SU-DHL-6 (cell line): ENCODE measurements at regions not wholly inside any gene's neighbourhood (a gene's known extent, or its start where the extent isn't known, plus 50 kb on each side); places are given as distances from the start of the nearest gene placed in this dataset.

ENCODE experiments used
- H2AFZ ChIP-seq: fragments of 200-600 bp; sonication (generic); 2 replicates; pipeline ENCODE4 v1.6.1; 2014; ENCODE audit warnings: low read depth, mild to moderate bottlenecking, moderate library complexity, mixed read lengths, antibody characterized with exemption, low read length; ENCODE audit not compliant: severe bottlenecking
- H3F3A ChIP-seq: fragments of 200-600 bp; shearing (Covaris generic); 2 replicates; pipeline ENCODE4 v1.6.0; 2016; ENCODE audit warnings: antibody characterized with exemption, mild to moderate bottlenecking; ENCODE audit not compliant: insufficient read depth
- H3K27ac ChIP-seq: fragments of 200-600 bp; sonication (generic); 2 replicates; pipeline ENCODE4 v1.5.1; 2016; ENCODE audit warnings: low read depth, mild to moderate bottlenecking, low read length, moderate library complexity, mixed read lengths
- H3K27me3 ChIP-seq: fragments of 200-600 bp; sonication (generic), shearing (Covaris generic); 2 replicates; pipeline ENCODE4 v1.6.0; 2014; ENCODE audit warnings: mild to moderate bottlenecking, low read length
- H3K36me3 ChIP-seq: fragments of 200-600 bp; sonication (generic); 2 replicates; pipeline ENCODE4 v1.6.1; 2014; ENCODE audit warnings: mild to moderate bottlenecking, low read length, mixed read lengths
- H3K4me2 ChIP-seq: fragments of 300-600, 200-600 bp; shearing (Covaris generic), sonication (generic); 2 replicates; pipeline ENCODE4 v1.6.0; 2014; ENCODE audit warnings: low read length, low read depth, mild to moderate bottlenecking; ENCODE audit not compliant: poor library complexity, severe bottlenecking
- H3K4me3 ChIP-seq: fragments of 200-600 bp; sonication (generic); 2 replicates; pipeline ENCODE4 v1.5.1; 2014; ENCODE audit warnings: antibody characterized with exemption, low read length, mild to moderate bottlenecking, mixed read lengths; ENCODE audit not compliant: insufficient read depth, poor library complexity, severe bottlenecking
- H3K79me2 ChIP-seq: fragments of 200-600 bp; sonication (generic); 2 replicates; pipeline ENCODE4 v1.6.1; 2014; ENCODE audit warnings: mild to moderate bottlenecking, low read length, moderate library complexity; ENCODE audit not compliant: insufficient read depth
- H3K9ac ChIP-seq: fragments of 200-600 bp; sonication (generic); 2 replicates; pipeline ENCODE4 v1.7.0; 2014; ENCODE audit warnings: mild to moderate bottlenecking, low read length
- H3K9me2 ChIP-seq: fragments of 200-600 bp; sonication (generic); replicated peaks from 2 replicates; pipeline ENCODE4 v1.6.1; 2014; ENCODE audit warnings: low read length; ENCODE audit not compliant: insufficient read depth
- H3K9me3 ChIP-seq: fragments of 200-600 bp; sonication (generic); 2 replicates; pipeline ENCODE4 v1.6.1; 2014; ENCODE audit warnings: low read length, mixed read lengths; ENCODE audit not compliant: insufficient read depth
- H4K20me1 ChIP-seq: fragments of 200-600 bp; sonication (generic); 2 replicates; pipeline ENCODE4 v1.6.1; 2014; ENCODE audit warnings: low read depth, mild to moderate bottlenecking, antibody characterized with exemption, low read length, moderate library complexity, mixed read lengths
- EZH2phosphoT487 ChIP-seq: fragments of 200-600 bp; sonication (generic), shearing (Covaris generic); conservative IDR thresholded peaks from 2 replicates; pipeline ENCODE4 v1.6.1; 2018; ENCODE audit warnings: mild to moderate bottlenecking, antibody characterized with exemption, low read length, moderate library complexity, mixed read lengths
- TF ChIP-seq, protein P1 (sequence below): fragments of 200-600 bp; sonication (generic); IDR thresholded peaks from one replicate; pipeline ENCODE4 v1.5.1; 2017; ENCODE audit warnings: antibody characterized with exemption, mild to moderate bottlenecking, low read length, moderate library complexity; ENCODE audit not compliant: insufficient read depth, poor library complexity, severe bottlenecking

DNA sequence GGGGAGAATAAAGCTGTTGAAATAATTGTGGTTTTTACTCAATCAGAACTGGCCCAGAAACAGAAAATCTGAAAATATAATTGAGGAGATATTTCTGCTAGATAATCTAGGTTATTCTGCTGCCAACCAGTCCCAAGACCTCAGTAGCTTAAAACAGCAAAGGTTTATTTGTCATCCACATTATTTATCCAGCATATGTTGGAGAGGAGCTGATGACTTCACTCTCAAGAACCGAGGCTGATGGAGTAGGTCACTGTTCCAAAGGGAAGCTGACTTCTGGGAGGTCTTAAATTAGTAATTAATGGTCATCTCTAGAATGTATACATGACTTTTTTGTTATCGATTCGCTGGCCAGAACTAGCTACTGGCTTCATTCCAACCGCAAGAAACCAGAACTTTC lies 124.8 kb upstream of the CTNNA2 start:
- Histone ChIP-seq H3F3A (no peaks in the 10 kb centered on the region), H3K79me2 (no peaks in the 10 kb centered on the region), H3K27me3 (no peaks in the 10 kb centered on the region), H2AFZ (no peak overlapping the region), H3K9me2 (0 out of 2 replicates have a peak, but pooled peaks cover 5% of the 10 kb centered on the region), H3K36me3 (no peaks in the 10 kb centered on the region), H3K4me2 (no peak overlapping the region), H4K20me1 (no peaks in the 10 kb centered on the region), H3K9ac (no peak overlapping the region), H3K9me3 (no peaks in the 10 kb centered on the region), H3K27ac (no peak overlapping the region), H3K4me3 (no peak overlapping the region)
- TF ChIP-seq EZH2phosphoT487, result no peak
- TF ChIP-seq, protein P1, sequence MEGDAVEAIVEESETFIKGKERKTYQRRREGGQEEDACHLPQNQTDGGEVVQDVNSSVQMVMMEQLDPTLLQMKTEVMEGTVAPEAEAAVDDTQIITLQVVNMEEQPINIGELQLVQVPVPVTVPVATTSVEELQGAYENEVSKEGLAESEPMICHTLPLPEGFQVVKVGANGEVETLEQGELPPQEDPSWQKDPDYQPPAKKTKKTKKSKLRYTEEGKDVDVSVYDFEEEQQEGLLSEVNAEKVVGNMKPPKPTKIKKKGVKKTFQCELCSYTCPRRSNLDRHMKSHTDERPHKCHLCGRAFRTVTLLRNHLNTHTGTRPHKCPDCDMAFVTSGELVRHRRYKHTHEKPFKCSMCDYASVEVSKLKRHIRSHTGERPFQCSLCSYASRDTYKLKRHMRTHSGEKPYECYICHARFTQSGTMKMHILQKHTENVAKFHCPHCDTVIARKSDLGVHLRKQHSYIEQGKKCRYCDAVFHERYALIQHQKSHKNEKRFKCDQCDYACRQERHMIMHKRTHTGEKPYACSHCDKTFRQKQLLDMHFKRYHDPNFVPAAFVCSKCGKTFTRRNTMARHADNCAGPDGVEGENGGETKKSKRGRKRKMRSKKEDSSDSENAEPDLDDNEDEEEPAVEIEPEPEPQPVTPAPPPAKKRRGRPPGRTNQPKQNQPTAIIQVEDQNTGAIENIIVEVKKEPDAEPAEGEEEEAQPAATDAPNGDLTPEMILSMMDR, result no peak

DNA sequence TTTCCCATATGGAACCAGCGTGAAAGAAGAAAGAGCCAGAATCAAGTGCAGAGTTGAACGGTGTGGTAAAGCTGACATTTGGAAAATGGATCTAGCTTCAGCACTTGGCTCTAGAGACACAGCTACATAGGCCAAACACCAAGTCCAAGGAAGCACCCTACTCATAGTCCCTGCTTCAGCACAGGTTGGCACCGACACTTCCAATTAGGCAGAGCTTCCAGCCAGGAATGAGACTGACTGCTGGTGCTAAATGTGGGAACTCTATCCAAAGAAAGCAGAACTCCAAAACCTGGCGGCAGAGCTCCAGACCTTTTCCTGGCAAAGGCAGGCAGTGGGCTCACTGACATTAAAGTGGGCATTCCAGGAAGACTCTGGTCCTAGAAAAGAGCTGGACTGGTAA lies 125.4 kb upstream of the CTNNA2 start:
- Histone ChIP-seq H3K27me3 (no peaks in the 10 kb centered on the region), H4K20me1 (no peaks in the 10 kb centered on the region), H3K9me3 (no peaks in the 10 kb centered on the region), H3K79me2 (no peaks in the 10 kb centered on the region), H3F3A (no peaks in the 10 kb centered on the region), H3K4me3 (no peak overlapping the region), H3K4me2 (no peak overlapping the region), H3K27ac (no peak overlapping the region), H3K9me2 (0 out of 2 replicates have a peak, but pooled peaks cover 5% of the 10 kb centered on the region), H3K9ac (no peak overlapping the region), H2AFZ (no peak overlapping the region), H3K36me3 (no peaks in the 10 kb centered on the region)
- TF ChIP-seq, protein P1, result no peak
- no peak for TF ChIP-seq EZH2phosphoT487

DNA sequence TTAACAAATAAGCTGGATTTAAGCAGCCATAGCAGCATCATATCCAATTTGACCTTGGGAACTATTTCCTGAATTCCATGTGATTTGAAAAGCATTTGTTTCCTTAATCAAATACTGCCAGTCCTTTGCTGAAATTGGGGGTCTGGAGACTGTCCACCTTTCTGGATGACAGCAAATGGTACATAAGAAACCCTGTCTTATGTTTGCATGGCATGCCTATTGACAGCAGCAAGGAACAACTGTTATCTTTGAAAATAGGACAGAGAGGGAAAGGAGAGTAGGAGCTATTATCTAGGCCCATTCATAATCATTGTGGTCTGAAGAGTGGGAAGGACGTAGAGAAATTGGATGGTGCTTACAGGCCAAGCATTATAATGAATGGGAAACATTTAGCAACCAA lies 129.2 kb upstream of the CTNNA2 start:
- H3F3A ChIP-seq, result no peaks in the 10 kb centered on the region
- H2AFZ ChIP-seq, result no peak overlapping the region
- no peaks in the 10 kb centered on the region for H4K20me1 ChIP-seq
- H3K27ac ChIP-seq, result no peak overlapping the region
- H3K4me2 ChIP-seq, result no peak overlapping the region
- H3K4me3 ChIP-seq, result no peak overlapping the region
- 0 out of 2 replicates have a peak, but pooled peaks cover 5% of the 10 kb centered on the region for H3K9me2 ChIP-seq
- H3K9ac ChIP-seq, result no peak overlapping the region
- TF ChIP-seq, protein P1, result no peak
- no peak for TF ChIP-seq EZH2phosphoT487
- no peaks in the 10 kb centered on the region for H3K9me3 ChIP-seq
- H3K27me3 ChIP-seq, result no peaks in the 10 kb centered on the region
- H3K79me2 ChIP-seq, result no peaks in the 10 kb centered on the region
- H3K36me3 ChIP-seq, result no peaks in the 10 kb centered on the region
